GM18499 (cell line): ENCODE measurements at regions not wholly inside any gene's neighbourhood (a gene's known extent, or its start where the extent isn't known, plus 50 kb on each side); places are given as distances from the start of the nearest gene placed in this dataset.
"Not testable (repeated sequence)": the region's sequence is repeated elsewhere in the genome, so short reads cannot be mapped to it uniquely, and the experiment has no call there.

ENCODE experiments used
- ATAC-seq: cut with Tn5 transposase; IDR thresholded peaks from one replicate; pipeline ENCODE4 v1.9.1; 2021; ENCODE audit warnings: moderate number of reproducible peaks; ENCODE audit not compliant: insufficient read depth, unreplicated experiment

DNA sequence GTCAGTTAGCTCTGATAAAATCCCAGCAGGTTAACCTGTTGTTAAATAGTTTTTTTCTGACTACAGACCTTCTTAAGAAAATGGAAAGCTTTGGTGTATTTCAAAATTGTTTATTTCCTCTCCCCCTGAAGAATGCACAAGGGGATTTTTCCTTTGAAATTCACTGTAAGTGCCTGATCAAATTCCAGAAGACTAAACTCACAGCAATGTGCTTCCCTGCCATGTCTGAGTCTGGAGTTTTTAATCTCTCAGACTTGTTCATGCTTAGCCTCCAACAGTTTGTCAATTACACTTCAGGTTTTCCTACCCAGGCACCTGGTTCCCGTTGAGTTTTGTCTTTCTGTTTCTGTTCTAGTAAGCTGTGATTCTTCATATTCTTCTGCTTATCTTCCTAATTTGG, 961.6 kb upstream of the CDH18 start:
- no peak for ATAC-seq

DNA sequence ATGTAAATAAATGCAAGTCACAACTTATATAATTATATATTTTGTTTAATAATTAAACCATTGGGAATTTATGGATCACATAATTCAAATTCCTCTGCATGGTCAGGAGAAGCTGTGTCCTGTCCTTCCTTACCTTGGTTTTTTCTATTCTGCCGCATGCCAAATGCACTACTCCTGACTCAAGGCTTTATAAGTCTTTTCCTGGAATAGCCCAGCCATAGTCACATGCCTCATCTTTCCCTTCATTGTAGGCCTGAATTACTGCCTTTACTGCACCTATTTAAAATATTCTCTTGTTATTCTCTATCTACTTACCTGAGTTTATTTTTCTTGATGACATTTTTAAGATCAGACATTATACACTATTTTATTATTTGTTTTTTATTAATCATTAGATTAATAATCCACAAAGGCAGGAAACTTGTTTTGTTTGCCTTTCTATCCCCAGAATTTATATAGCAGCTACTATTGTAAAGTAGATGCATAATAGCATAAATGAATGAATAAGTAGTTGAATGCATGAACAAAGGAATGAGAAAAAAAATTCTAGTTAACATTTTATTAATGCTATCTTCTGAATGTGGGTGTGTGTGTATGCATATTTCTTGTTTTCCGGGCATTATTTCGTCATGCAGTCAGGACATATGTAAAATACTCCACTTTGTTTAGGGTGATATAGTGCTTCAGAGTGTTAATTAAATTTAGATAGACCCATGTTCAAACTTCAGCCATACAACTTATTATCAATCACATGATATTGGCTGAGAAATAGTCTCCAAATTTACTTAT, 955.4 kb upstream of the CDH18 start:
- not testable (repeated sequence) for ATAC-seq

DNA sequence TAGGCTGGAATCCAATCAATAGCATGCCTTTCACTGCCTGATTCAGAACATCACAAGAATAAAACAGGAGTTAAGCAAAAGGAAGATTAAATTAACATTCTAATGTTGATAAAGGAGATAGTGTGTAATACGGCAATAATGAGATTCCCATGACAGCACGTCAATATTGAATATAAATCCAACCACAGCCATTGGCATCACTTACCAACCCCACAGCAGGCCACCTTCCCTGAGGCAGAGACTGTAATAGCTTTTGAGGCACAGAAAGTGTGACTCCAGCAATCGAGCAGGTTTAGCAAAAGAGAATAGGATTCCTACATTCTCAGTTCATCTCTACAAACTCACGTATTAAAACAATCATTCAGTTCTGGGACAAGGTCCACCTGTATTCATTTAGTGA, 954.6 kb upstream of the CDH18 start:
- not testable (repeated sequence) for ATAC-seq

DNA sequence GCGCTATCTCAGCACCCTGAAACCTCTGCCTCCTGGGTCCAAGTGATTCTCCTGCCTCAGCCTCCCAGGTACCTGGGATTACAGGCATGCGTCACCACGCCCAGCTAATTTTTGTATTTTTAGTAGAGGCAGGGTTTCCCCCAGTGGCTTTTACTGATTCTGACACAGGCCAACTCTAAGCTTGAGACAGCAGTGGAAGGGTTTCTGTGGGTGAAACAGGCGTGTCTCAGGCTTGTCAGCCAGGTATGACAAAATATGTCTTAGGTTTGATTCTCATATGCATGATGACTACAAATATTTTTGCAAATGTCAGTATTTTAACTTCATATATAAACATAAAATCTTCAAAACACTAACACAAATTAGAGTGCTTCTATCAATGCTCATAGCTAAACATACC, 952.8 kb upstream of the CDH18 start:
- not testable (repeated sequence) for ATAC-seq

DNA sequence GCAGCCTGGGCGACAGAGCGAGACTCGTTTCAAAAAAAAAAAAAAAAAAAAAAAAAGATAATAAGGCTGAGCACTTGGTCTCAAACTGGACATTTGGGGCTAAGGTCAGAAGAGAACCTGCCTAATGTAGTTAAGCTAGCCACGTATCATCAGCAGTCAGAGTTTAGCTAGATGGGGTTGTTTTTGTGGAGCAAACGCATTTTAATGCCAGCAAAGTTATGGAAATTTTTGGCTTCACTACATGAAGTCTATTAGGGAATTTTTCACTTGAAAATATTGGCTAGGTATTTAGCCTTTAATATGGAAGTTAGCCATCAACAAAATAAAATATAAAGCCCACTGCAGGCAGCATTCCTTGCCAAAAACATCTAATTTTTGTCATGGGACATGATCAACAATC, 902.9 kb upstream of the CDH18 start:
- ATAC-seq, result not testable (repeated sequence)

DNA sequence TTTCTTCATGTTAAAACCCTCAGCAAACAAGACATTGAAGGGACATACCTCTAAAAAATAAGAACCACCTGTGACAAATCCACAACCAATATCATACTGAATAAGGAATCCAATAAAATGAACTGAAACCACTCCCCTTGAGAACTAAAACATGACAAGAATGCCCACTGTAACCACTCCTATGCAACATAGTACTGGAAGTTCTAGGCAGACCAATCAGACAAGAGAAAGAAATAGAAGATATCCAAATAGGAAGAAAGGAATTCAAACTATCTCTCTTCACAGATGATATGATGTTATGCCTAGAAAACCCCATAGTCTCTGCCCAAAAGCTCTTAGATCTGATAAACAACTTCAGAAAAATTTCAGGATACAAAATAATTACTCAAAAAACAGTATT, 887.7 kb upstream of the CDH18 start:
- ATAC-seq, result not testable (repeated sequence)

DNA sequence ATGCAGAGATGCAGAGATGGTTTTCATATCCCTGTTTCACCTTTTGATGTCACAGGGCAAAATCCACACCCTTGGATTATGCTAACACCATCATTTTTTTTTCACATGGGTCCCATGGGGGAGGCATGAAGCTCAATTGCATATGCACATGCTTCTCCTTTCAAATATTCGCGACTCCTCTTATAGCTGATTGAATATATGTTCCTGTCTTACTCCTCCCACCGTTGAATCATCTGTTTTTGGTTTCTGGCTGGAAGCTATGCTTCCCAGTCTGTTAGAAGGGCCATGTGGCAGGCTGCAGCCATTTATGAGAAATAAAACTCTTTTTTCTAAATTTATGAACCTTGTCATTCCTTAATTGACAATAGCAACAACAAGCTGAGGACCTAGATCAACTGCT, 877.9 kb upstream of the CDH18 start:
- not testable (repeated sequence) for ATAC-seq

DNA sequence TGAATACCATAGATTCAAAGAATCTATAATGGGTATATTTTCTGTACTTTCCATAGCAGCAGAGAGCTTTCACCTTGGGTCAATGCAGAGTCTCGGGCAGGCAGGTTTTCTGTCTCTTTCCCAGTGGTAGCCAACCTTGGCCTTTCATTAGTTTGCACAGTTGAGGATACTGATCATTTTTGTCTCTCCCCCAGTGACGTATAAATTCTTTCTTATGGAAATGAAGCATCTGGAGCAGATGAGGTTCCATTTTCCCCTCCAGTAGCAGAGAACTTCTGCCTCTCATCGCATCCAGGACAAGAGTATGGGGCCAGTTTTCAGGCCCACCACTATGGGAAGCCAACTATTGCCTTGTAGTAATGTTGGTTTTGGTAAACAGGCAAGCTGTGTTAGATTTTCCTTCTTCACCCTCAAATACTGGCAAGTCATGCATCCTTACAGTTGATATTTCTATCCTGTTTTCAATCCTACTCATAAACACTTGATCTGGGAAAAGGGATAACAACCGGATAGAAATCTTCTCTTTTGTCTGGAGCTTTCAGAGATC, 845.2 kb upstream of the CDH18 start:
- no peak for ATAC-seq

DNA sequence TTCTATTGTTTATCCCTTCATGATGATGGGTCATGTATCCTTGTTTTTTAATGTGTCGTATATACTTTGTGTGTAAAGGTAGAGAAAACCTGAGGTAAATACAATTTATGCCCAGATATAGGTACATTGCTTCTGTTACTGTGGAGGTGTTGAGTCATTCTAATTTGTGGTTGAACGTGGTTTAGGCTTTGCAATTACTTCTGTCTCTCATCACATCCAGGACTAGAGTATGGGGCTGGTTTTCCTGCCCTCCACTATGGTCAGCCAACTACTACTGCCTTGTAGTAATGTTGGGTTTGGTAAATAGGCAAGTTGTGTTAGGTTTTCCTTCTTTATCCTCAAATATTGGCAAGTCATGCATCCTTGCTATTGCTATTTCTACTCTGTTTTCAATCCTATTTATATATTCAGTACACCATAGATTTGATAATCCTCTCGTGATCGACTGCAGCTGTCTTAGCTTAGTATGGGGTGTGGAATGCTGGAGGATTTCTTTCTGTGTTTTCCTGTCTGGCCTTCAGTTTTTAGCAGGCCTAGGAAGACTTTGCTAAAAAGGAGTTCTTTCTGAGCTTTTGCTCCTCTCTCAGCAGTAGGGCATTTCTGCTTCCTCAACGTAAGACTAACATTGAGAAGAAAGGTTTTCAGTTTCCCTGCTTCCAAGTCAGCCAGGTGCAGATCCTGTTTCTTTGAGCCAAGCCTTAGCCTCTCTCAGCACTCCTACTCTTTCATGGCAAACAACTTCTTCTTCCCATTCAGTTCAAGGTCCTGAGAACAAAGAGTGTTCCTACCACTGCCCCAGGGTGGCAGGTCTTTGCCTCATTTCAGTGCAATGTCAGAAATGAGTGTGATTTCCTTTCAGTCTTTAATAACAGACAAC, 844.4 kb upstream of the CDH18 start:
- no peak for ATAC-seq

DNA sequence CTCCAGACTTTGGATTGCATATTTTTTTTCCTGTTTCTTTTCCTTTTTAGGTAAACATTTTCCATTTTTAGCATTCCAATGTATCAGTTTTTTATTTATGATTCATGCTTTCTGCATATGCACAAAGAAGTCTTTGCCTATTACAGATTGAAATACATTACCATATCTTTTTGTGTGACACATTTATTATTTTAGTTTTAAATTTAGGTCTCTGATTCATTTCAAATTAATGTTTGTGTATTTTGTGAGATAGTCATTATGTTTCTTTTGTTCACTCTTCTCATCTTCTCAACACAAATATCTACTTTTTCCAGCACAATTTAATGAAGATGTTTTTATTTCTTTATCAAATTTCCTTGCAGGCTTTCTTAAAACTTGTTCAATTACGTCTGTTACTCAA, 838.0 kb upstream of the CDH18 start:
- not testable (repeated sequence) for ATAC-seq

DNA sequence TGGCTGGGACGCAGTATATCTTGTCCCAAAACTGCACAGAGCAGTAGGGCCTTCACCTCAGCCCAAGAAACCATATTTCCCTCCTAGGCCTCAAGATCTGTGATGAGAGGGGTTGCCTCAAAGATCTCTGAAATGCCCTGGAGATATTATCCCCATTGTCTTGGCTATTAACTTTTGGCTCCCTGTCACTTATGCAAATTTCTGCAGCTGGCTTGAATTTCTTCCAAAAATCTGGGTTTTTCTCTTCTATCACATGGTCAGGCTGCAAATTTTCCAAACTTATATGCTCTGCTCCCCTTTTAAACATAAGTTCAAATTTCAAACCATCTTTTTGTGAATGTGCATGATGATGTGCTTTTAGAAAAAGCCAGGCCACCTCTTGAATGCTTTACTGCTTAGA, 809.2 kb upstream of the CDH18 start:
- not testable (repeated sequence) for ATAC-seq

DNA sequence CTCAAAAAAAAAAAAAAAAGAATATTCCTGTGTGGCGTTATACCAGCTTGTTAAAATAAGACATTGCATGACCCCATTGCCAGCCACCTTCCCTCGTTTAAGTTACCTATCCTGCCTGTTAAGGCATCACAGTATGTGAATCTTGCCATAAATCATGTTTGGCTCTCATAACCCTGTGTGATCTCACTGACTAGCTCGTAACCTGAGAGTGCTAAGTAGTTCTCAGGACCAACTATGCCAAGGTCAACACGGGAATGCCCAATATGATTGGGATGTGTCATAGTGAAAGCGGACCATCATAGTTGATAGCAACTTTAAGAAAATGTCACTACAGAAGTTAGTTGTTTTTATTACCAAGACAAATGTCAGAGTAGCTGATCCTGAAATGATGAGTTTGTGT, 796.8 kb upstream of the CDH18 start:
- ATAC-seq, result not testable (repeated sequence)

DNA sequence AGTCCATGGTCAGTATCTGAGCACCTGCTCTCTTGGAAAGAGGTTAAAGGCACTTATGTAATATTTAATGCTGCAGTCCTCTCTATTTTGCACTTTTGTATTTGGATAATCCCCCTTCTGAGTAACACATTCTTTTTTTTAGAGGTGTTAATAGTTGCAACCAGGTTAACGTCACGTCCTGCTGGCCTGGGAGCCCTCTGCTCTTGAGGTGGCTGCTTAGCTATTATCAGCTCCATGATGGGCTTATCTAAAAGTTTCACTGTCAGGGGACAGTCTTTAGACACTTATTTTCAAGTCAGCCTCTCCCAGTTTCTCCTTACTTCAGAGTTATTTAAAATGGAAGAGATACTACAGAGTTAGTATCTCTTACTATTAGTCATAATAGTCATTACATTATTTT, 795.5 kb upstream of the CDH18 start:
- ATAC-seq, result not testable (repeated sequence)

DNA sequence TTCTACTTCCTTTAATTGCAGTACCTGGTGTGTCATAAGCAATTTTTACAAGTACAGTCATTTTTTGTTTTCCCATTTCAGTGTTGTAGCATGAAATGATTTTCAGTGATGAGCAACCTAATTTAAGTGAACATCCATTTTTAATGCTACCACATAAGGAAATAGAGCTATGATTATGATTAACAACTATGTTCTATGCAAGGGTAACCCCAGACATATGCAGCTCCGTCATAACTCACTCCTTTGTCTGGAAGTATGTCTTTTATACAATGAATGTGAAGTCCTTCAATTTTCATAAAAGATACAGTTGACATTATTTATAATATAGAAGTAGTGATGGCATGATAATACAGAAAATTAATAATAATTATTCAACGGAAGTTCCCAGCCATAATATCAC, 783.3 kb upstream of the CDH18 start:
- ATAC-seq, result not testable (repeated sequence)

DNA sequence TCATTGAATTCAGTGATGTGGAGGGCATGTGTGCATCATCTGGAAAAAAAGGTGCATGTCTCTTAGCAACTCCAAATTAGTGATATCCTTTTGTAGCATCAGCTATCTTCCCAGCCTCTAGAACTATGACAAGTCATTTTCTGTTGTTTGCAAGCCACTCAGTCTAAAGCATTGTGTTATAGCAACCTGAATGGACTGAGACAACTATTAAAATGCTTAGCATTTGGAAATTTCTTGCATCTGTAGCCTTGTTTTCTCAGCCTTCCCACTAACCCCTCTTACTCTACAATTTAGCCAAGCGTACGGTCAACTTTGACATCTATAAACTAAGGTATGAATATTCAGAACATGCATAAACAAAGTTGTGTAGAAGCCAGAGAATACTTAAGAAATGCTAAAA, 777.1 kb upstream of the CDH18 start:
- ATAC-seq, result not testable (repeated sequence)

DNA sequence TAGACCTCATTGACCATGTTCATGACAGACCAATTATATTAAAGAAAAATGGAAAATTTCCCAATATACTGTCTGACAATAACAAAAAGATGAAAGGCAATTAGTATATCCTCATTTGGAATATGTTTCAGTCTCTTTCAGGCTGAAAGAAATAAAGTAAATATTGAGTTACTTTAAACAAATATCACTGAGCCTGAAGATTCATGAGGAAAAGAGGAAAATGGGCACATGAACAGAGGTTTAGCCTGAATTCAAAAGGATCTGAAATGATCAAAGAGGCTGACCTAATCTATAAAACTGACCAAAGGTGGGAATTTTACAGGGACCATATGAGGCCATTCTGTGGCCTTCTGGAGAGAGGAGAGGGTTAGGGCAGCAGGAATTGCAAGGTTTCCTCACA, 771.5 kb upstream of the CDH18 start:
- not testable (repeated sequence) for ATAC-seq

DNA sequence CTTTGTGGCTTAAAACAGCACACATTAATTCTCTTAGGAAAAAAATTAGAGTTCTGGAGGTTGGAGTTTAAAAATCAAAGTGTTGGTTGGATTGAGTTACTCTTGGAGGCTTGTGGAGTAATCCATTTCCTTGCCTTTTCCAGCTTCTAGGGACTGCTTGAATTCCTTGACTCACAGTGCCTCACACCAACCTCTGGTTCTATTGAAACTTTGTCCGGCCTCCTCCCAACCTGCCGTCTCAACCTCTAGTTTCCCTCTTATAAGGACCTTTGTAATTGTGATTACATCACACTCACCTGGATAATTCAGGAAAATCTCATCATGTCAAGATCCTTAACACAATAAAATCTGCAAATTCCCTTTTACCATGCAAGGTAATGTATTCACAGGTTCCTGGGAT, 764.2 kb upstream of the CDH18 start:
- ATAC-seq, result not testable (repeated sequence)

DNA sequence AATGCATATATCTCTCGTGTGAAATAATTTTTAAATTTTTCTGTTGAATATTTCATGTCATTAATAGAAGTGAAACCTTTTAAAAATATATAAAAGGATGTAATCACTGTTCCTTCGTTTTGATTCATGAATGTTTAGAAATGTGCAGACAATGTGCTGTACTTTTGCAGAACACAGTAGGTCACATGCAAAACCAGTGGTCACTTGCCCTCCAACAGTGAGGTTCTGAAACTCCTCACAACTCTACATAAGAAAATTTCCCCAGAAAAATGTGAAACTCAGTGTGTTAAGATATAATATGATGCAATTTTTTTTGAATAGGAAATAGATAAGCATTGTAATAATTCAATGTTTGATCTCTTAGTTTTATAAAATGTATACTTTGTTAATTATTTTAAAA, 747.7 kb upstream of the CDH18 start:
- not testable (repeated sequence) for ATAC-seq

DNA sequence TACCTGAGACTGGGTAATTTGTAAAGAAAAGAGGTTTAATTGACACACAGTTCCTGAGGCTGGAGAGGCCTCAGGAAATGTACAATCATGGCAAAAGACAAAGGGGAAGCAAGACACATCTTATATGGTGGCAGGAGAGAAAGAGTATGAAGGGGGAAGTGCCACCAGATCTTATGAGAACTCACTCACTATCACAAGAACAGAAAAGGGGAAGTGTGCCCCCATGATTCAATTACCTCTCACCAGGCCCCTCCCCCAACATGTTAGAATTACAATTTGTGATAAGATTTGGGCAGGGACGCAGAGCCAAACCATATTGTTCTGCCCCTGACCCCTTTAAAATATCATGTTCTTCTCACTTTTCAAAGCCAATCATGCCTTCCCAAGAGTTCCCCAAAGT, 744.2 kb upstream of the CDH18 start:
- not testable (repeated sequence) for ATAC-seq

DNA sequence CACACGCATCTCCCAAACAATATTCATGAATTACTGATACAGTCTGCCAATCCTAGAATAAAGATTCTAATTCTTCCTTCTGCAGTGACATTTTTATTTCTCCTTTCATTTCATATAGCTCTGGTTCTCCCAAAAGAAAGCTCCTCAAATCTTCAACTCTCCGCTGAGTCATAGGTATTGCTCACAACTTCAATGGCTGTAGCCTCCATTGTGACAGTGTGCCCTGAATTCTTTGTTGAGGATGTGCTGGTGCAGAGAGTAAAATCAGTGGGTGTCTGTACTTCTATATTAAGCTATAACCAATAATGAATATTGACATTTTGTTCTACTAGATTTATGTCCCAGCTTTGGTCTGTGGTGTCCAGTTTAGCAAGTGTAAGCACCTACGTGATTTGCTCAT, 733.3 kb upstream of the CDH18 start:
- ATAC-seq, result not testable (repeated sequence)

DNA sequence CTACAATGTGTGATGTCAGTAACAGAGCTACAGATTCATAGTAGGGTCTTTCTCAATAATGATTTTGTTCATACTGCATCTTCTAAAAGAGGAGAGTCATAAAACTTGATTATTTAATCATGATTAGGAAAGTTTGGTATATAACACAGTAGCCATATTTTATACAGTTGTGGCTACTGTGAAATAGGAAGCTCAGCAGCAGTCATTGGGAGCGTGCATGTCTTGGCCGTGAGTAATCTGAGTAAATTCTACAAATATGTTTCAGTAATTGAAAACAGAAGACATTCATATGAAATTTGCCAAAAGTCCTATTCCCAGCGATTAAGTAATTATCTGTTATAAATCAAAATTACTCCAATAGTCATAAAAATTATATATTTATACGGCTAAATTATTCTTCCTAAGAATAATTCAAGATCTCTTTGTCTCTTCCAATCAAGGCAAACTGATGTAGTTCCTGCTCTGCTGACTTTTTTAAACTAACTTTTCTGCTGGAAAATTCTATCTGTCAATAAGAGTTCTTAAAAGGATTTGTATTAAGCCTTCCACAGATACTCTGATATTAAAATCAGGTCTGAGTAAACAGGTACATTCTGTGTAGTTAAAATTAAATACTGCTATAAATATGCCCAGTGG, 723.6 kb upstream of the CDH18 start:
- ATAC-seq, result not testable (repeated sequence)
